ENCODE measurements at regions not wholly inside any gene's neighbourhood (a gene's known extent, or its start where the extent isn't known, plus 50 kb on each side); places are given as distances from the start of the nearest gene placed in this dataset.

GRCh38 chr11:110896358-110896757, 184.1 kb upstream of the ARHGAP20 start:
- TF ChIP-seq POLR2A (IDR thresholded peaks at IDR 0.05), result no peak
- no peak for TF ChIP-seq CTCF (IDR thresholded peaks at IDR 0.05)
